ENCODE measurements at regions not wholly inside any gene's neighbourhood (a gene's known extent, or its start where the extent isn't known, plus 50 kb on each side); places are given as distances from the start of the nearest gene placed in this dataset.
A peak's percentile ranks its signal among the peaks of the same experiment; 100 is the strongest.

DNA sequence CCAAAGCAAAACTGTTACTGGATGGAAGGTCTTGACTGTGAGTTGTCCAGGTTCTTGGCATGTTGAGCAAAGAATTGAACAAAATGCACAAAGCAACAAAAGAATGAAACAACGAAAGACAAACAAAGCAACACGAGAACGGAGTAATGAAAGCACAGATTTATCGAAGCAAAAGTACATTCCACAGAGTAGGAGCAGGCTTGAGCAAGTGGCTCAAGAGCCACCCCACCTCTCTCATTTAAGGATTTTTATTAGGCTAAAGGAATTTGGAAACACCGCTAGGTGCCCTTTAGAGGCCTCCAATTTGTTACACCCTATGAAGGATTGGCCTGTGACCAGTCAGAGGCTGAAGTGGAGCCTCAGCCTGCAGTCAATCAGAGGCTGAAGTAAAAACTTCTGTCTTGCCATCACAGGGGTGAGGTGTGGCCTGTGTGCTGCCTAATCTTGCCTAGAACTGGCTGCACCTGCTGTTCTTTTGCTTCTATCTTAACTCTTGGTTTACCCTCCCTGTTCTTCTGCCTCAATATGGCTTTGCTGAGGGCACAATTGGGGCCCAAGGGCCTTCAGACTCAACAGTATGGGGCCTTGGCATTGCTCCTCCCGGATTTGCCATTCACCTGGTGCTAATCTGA lies 59.4 kb upstream of the FTH1 start:
- TF ChIP-seq, protein P1, sequence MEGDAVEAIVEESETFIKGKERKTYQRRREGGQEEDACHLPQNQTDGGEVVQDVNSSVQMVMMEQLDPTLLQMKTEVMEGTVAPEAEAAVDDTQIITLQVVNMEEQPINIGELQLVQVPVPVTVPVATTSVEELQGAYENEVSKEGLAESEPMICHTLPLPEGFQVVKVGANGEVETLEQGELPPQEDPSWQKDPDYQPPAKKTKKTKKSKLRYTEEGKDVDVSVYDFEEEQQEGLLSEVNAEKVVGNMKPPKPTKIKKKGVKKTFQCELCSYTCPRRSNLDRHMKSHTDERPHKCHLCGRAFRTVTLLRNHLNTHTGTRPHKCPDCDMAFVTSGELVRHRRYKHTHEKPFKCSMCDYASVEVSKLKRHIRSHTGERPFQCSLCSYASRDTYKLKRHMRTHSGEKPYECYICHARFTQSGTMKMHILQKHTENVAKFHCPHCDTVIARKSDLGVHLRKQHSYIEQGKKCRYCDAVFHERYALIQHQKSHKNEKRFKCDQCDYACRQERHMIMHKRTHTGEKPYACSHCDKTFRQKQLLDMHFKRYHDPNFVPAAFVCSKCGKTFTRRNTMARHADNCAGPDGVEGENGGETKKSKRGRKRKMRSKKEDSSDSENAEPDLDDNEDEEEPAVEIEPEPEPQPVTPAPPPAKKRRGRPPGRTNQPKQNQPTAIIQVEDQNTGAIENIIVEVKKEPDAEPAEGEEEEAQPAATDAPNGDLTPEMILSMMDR (IDR thresholded peaks at IDR 0.05; ENCODE audit: low read depth, low read length), result no peak
- no peak overlapping the region for H3K4me3 ChIP-seq (ENCODE audit: low read depth, low read length)

DNA sequence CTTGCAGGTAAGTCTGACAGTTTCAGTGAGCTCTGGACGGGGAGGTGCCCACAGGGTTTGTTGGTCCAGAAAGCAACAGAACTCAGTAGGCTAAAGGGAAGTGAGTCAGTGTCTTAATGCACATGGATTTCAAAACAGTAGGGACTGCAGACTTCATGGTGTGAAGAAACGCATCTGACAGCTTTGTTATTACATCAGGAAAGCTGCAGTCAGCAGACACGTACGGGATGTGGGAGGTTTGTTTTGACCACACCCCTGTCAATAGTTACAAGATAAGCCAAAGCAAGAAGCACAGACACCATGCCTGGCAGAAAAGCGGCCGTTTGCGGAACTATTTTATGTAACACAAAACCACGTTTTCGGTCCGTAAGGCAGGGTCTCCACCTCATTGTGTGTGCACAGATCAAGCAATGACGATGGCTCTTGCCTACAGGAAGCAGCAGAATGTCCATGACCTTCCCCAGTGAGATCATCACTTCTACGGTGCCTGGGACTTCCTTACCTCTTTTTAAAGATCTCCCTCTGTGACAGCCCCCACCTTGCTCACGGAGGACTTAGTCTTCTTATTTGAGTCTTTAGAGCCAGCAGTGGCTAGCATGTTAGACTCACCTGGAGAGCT lies 58.2 kb upstream of the FTH1 start:
- TF ChIP-seq, protein P1 (IDR thresholded peaks at IDR 0.05; ENCODE audit: low read depth, low read length), result no peak
- peak overlapping the region; percentile 24 for H3K4me3 ChIP-seq (ENCODE audit: low read depth, low read length)

DNA sequence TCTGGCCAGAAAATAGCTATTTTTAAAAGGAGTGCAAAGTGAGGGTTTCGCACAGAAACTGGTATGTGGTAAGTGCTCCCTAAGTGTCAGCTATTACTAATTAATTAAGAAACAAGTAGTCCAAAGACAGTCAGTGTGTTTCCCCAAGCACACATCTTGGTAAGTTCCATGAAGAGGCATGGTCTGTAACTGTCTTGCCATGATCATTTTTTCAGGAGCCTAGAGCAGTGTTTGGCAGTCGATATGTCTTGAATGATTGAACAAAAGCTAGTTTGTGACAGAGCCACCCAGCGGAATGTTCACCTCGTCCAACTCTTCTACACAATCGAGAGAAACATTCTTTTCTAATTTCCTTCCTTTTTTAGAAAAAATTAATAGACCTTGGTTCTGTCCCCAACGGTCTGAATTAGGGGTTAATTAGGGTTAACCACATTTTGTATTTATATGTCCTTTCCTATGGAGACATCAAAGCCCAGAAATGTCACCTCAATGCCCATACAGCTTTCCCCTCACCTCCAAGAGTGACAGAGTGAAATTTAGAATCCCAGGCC lies 57.6 kb upstream of the FTH1 start:
- TF ChIP-seq, protein P1 (IDR thresholded peaks at IDR 0.05; ENCODE audit: low read depth, low read length), result no peak
- H3K4me3 ChIP-seq (ENCODE audit: low read depth, low read length), result peak overlapping the region; percentile 24; the same call in 1 of the 2 replicates

DNA sequence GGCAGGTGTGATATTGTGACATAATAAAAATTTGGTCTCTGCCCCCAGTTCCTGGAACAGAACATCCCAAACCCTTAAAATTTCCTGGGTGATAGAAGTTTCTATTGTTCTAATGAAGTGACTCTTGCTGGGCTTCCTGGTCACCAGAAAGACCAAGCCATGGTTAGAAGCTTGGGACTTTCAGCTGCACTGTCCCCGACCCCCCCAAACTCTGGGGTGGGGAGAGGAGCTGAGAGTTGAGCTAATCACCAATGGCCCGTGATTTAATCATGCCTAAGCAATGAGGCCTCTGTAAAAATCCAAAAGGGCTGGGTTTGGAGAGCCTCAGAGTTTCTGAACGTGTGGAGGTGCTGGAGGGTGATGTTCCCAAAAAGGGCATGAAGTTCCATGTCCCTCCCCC lies 54.8 kb upstream of the FTH1 start:
- TF ChIP-seq, protein P1 (IDR thresholded peaks at IDR 0.05; ENCODE audit: low read depth, low read length), result no peak
- H3K4me3 ChIP-seq (ENCODE audit: low read depth, low read length), result no peak overlapping the region

DNA sequence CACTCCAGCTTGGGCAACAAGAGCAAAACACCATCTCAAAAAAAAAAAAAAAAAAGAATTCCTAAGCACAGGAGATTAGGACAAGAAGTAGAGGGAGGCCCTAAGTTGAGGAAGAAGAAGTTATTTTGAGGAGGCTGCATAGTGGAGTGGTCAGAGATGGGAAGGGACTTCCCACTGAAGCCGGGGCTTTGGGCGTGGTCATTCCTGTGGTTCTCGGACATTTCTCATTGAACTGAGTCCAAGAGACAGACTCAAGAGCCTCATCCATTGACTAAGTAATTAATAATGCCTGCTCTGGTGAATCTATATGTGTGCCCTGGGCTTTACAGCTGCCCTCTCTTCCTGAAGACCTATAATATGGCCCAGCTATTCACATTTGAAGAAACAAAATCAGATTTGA lies 53.2 kb upstream of the FTH1 start:
- TF ChIP-seq, protein P1 (IDR thresholded peaks at IDR 0.05; ENCODE audit: low read depth, low read length), result no peak
- H3K4me3 ChIP-seq (ENCODE audit: low read depth, low read length), result no peak overlapping the region

DNA sequence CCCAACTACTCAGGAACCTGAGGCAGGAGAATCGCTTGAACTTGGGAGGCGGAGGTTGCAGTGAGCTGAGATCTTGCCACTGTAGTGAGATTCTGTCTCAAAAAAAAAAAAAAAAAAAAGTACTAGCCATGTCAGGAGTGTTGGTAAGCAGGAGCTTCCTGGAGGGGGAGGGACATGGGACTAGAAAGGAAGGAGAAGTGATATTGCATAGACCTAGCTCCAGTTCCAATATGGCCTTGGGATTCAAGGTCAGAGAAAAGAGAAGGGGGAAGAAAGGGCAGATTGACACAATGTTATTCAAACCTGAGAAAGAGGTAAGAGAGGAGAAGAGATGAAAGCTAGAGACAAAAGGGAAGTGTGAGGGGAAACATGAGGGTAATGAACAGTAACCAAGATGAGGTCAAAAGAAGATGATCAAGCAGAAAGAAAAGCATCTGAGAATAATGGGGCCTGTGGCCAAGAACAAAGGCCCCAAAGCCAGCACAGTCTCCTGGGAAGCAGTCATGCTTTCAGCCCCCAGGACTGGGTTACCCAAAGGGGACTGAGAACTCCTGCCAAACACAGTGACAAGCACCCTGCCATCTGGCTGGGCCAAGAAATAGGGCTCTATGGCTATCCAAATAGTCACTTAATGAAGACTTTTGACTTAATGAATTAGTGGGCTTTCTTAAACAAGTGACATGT lies 51.7 kb upstream of the FTH1 start:
- TF ChIP-seq, protein P1 (IDR thresholded peaks at IDR 0.05; ENCODE audit: low read depth, low read length), result no peak
- H3K4me3 ChIP-seq (ENCODE audit: low read depth, low read length), result no peak overlapping the region

Data from WI38 (cell line).